Epithelial cell of esophagus (primary cell): ENCODE measurements at regions not wholly inside any gene's neighbourhood (a gene's known extent, or its start where the extent isn't known, plus 50 kb on each side); places are given as distances from the start of the nearest gene placed in this dataset.

ENCODE experiments used
- DNase-seq: peaks from one replicate; pipeline ENCODE4 v3.0.0; 2010; ENCODE audit warnings: low read depth
- H3K4me3 ChIP-seq: 2 replicates; pipeline ENCODE4 v1.5.1; 2011; ENCODE audit warnings: mild to moderate bottlenecking, low read length, control low read depth
- TF ChIP-seq, protein P1 (sequence below): IDR thresholded peaks from 2 replicates; pipeline ENCODE4 v1.5.1; 2011; ENCODE audit warnings: low read depth, mild to moderate bottlenecking, low read length, control low read depth, inconsistent platforms; ENCODE audit not compliant: insufficient read depth; ENCODE audit errors: missing control alignments

DNA sequence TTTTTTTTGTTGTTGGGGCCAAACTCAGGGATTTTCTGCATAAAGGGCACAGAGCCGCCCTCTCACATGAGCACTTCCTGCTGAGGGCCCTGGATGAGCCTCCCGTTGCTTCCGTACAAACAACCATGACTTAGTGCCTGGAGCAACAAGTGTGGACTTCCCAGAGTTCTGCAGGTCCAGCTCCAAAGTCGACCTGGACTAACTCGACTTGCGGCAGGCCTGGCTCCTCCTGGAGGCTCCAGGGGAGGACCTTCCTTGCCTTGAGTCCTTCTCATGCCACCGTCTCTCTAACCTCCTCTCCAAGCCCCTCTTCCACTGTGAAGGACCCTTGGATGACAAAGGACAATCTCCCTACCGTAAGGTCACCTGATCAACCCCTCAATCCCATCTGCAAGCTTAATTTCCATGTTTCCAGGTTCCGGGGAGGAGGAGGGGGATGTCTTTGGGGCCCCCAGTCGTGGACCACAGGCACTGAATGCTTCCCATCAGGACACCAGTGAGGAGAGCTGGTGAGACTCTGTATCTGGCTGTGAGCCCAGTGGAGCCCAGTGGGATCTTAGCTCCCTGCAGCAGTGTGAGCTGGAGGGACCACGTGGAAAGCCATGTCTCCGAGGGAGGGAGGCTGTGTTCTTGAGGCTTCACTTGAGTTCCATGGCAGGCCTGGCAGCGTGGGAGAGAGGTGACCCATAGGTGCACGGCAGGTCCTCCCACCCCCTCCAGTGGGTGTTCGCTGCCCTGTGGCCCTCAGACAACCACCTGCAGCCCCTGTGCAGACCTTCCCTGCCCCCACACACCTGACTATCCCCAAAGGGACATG, 199.5 kb upstream of the PPP2R2D start:
- TF ChIP-seq, protein P1, sequence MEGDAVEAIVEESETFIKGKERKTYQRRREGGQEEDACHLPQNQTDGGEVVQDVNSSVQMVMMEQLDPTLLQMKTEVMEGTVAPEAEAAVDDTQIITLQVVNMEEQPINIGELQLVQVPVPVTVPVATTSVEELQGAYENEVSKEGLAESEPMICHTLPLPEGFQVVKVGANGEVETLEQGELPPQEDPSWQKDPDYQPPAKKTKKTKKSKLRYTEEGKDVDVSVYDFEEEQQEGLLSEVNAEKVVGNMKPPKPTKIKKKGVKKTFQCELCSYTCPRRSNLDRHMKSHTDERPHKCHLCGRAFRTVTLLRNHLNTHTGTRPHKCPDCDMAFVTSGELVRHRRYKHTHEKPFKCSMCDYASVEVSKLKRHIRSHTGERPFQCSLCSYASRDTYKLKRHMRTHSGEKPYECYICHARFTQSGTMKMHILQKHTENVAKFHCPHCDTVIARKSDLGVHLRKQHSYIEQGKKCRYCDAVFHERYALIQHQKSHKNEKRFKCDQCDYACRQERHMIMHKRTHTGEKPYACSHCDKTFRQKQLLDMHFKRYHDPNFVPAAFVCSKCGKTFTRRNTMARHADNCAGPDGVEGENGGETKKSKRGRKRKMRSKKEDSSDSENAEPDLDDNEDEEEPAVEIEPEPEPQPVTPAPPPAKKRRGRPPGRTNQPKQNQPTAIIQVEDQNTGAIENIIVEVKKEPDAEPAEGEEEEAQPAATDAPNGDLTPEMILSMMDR = no peak
- DNase-seq = no peak
- H3K4me3 ChIP-seq = no peak overlapping the region

- H3K4me3 ChIP-seq = no peak overlapping the region
- DNase-seq = no peak
- TF ChIP-seq, protein P1 = no peak
These were observed 198.1 kb upstream of the PPP2R2D start for GRCh38 chr10:131702531-131703356.

- DNase-seq = no peak
- TF ChIP-seq, protein P1 = no peak
- no peak overlapping the region for H3K4me3 ChIP-seq
These were observed 197.3 kb upstream of the PPP2R2D start for GRCh38 chr10:131703541-131703940.

GRCh38 chr10:131703941-131704340, 196.9 kb upstream of the PPP2R2D start:
- no peak for DNase-seq
- no peak overlapping the region for H3K4me3 ChIP-seq
- TF ChIP-seq, protein P1 = no peak

DNA sequence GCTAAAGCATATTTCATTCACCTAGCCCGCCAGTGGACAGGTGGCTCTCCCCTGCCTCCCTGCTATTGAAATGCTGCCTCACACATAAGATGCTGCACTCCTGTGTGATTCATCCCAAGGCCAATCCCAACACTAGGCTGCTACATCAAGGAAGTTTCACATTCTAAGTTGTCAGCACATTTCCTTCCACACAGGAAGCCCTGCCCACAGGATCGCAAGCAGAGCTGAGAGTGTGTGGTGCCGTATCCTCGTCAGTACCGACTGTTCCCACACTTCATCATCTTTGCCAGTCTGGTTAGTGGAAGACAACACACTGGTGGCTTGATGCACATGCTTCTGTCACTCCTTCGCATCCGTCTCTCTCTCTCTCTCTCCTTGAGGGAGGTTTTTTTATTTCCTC, 194.3 kb upstream of the PPP2R2D start:
- H3K4me3 ChIP-seq = no peak overlapping the region
- no peak for DNase-seq
- TF ChIP-seq, protein P1 = no peak

DNA sequence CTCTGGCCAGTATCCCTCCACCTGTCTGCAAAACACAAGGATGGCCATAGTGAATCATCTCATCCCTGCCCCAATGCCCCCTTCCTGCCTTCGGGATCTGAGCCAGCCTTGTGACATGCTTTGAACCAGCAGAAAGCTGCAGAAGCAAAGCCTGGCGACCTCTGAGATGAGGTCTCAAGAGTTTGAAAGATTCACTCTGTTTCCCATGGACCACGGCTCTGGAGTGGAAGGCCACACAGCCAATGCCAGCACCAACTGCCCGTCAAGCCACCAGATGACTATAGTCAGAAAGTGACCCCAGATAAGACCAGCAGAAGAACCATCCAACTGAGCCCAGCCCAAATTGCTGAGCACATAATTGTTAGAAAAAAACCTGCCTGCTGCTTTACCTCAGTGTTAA, 193.9 kb upstream of the PPP2R2D start:
- no peak for DNase-seq
- TF ChIP-seq, protein P1 = no peak
- H3K4me3 ChIP-seq = no peak overlapping the region
